Spleen (tissue), 11 donors: ENCODE measurements at regions not wholly inside any gene's neighbourhood (a gene's known extent, or its start where the extent isn't known, plus 50 kb on each side); places are given as distances from the start of the nearest gene placed in this dataset.

Experiments used
- DNase-seq: peaks from one replicate; pipeline ENCODE4 v3.0.0-alpha.2; 2020
- H3K27ac ChIP-seq, 8 donors: fragments of 200-600 bp; sonication (generic) in 7 of 8; 1 replicate in 4 of 8; 2 replicates in 4 of 8; pipeline versions ENCODE4 v1.5.0 to v1.8.0; 2016 to 2021; ENCODE audit warnings: inconsistent platforms in 4 of 8, mild to moderate bottlenecking in 4 of 8, moderate library complexity in 1 of 8
- H3K27me3 ChIP-seq, 7 donors: fragments of 200-600 bp; sonication (generic) in 6 of 7; replicated peaks in 1 of 7; 1 replicate in 4 of 7; 2 replicates in 3 of 7; pipeline versions ENCODE4 v1.5.0 to v1.8.0; 2016 to 2021; ENCODE audit warnings: inconsistent platforms in 3 of 7, mild to moderate bottlenecking in 1 of 7
- H3K36me3 ChIP-seq, 6 donors: fragments of 200-600 bp; sonication (generic) in 5 of 6; 1 replicate in 4 of 6; 2 replicates in 2 of 6; pipeline versions ENCODE4 v1.5.0 to v1.8.0; 2016 to 2021; ENCODE audit warnings: inconsistent platforms in 2 of 6
- H3K4me1 ChIP-seq, 6 donors: fragments of 200-600 bp; sonication (generic) in 5 of 6; 1 replicate in 3 of 6; 2 replicates in 3 of 6; pipeline versions ENCODE4 v1.5.0 to v1.8.0; 2016 to 2021; ENCODE audit warnings: inconsistent platforms in 3 of 6
- H3K4me3 ChIP-seq, 8 donors: fragments of 200-600 bp; sonication (generic) in 7 of 8; 1 replicate in 4 of 8; 2 replicates in 4 of 8; pipeline versions ENCODE4 v1.5.0 to v1.8.0; 2016 to 2021; ENCODE audit warnings: inconsistent platforms in 4 of 8, mild to moderate bottlenecking in 4 of 8, moderate library complexity in 2 of 8
- H3K9me3 ChIP-seq, 8 donors: fragments of 200-600 bp; sonication (generic) in 7 of 8; 1 replicate in 4 of 8; 2 replicates in 4 of 8; pipeline versions ENCODE4 v1.5.0 to v1.8.0; 2016 to 2021; ENCODE audit warnings: inconsistent platforms in 4 of 8
- POLR2A ChIP-seq, 3 donors: fragments of 450-650 bp; IDR thresholded peaks; one replicate each; pipeline ENCODE4 v1.5.1; 2017; ENCODE audit warnings: antibody characterized with exemption in 3 of 3, mild to moderate bottlenecking in 1 of 3
- POLR2AphosphoS5 ChIP-seq, 3 donors: sonication (generic); formaldehyde crosslinking; IDR thresholded peaks; one replicate each; pipeline ENCODE4 v1.5.1; 2017; ENCODE audit warnings: antibody characterized with exemption in 3 of 3
- WGBS, 5 donors: extraction: QIAGEN DNeasy Blood & Tissue Kit in 3 of 5; methylation state at CpG; one replicate each; pipeline versions ENCODE4 v1.1.5 to v1.1.7; 2013 to 2018; 5-methylcytosine and 5-hydroxymethylcytosine counted together
- intact Hi-C: fragments of 100-400 bp; cut with DNase I; formaldehyde crosslinking; loops from one replicate; pipeline ENCODE4 v1.15.0; 2023; ENCODE audit warnings: low total_unique reads
- TF ChIP-seq, protein P1 (sequence below), 11 experiments: fragments of 200-600 bp in 7 of 11; fragments of 450-650 bp in 4 of 11; sonication (generic) in 4 of 11; IDR thresholded peaks in 8 of 11; conservative IDR thresholded peaks in 3 of 11; 1 replicate in 7 of 11; 2 replicates in 4 of 11; pipeline versions ENCODE4 v1.4.0 to v1.8.0; 2016 to 2021; ENCODE audit warnings: antibody characterized with exemption in 11 of 11, inconsistent platforms in 4 of 11, mild to moderate bottlenecking in 1 of 11
- donor health status: healthy with polysubstance abuse.
- donor health status: DM: no; HTN: no; CAD: no; lungs with moderate emphysema.
- donor health status: DM: no; HTN: no; CAD: no.
- donor health status: Bipolar disorder and iron deficiency.
- donor health status: healthy.
- donor health status: DM: no; HTN: no; CAD: no.
- donor health status: DM: yes; HTN: yes; CAD: no.

DNA sequence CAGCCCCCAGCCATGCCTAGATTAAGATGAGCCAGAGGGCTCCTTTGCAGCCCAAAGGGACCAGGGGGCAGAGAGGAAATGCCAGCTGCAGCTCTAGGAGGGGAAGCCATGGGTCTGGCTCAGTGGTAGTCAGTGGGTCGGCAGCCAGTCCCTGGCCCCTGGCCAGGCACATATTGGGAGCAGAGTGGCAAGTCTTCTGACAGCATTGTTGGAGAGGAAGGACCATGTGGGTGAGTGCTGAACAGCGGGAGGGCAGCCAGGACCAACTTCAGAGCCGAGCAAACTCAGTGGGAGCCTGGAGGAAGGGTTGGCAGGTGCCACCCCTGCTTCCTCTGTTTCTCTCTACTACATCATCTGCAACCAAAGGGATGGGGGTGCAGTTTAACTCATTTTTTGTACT lies 140.5 kb upstream of the PELI1 start:
- TF ChIP-seq POLR2A (IDR thresholded peaks at IDR 0.05) (no peak), POLR2AphosphoS5 (IDR thresholded peaks at IDR 0.05) (no peak)
- TF ChIP-seq, protein P1, sequence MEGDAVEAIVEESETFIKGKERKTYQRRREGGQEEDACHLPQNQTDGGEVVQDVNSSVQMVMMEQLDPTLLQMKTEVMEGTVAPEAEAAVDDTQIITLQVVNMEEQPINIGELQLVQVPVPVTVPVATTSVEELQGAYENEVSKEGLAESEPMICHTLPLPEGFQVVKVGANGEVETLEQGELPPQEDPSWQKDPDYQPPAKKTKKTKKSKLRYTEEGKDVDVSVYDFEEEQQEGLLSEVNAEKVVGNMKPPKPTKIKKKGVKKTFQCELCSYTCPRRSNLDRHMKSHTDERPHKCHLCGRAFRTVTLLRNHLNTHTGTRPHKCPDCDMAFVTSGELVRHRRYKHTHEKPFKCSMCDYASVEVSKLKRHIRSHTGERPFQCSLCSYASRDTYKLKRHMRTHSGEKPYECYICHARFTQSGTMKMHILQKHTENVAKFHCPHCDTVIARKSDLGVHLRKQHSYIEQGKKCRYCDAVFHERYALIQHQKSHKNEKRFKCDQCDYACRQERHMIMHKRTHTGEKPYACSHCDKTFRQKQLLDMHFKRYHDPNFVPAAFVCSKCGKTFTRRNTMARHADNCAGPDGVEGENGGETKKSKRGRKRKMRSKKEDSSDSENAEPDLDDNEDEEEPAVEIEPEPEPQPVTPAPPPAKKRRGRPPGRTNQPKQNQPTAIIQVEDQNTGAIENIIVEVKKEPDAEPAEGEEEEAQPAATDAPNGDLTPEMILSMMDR (IDR thresholded peaks at IDR 0.05 in 8 of 11, conservative IDR thresholded peaks at IDR 0.05 in 3 of 11): no peak
- Histone ChIP-seq H3K4me1 (peaks cover 2 to 31% (median 16%) of the 10 kb centered on the region in 6 donors), H3K9me3 (no peaks in the 10 kb centered on the region), H3K27me3 (no peaks in the 10 kb centered on the region), H3K4me3 (no peak overlapping the region), H3K27ac (peak overlapping the region in 1 of 8 donors; percentile 80), H3K36me3 (peaks cover 0 to 16% (median 0%) of the 10 kb centered on the region in 6 donors)
- no peak for DNase-seq
- 44 to 66% (median 62%) methylated on average over 3 of the region's 3 CpGs for WGBS, 5 donors
- intact Hi-C loops: no loop called here

DNA sequence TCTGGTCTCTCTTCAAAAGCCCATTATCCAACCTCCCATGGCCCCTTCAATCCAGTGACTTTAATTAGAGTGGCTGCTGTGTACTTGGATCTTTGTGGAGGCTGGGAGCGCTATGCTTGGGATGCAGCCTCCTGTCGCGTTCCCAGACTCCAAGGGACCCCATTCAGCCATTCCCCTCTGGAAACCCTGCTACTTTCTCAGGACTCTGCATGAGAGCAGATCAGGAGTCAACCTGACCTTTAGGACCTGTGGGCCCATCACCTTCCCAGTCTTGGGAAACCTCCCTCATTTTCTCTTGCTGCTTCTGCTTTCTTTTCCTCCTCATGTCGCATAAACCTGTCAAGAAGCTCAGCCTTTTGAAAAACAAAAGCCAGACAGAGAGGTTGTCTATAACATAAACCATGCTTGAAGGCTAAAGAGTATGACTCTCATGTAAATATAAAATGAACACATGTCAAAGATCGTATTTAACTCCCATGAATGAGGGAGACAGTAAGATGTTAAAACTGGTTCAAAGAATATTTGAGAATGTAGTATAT lies 143.1 kb upstream of the PELI1 start:
- Histone ChIP-seq H3K9me3 (no peaks in the 10 kb centered on the region), H3K36me3 (peaks cover 0 to 21% (median 0%) of the 10 kb centered on the region in 6 donors), H3K4me3 (no peak overlapping the region), H3K4me1 (peaks cover 2 to 31% (median 16%) of the 10 kb centered on the region in 6 donors), H3K27ac (no peak overlapping the region), H3K27me3 (no peaks in the 10 kb centered on the region)
- intact Hi-C loops: no loop called here
- WGBS, 5 donors: 89 to 95% (median 93%) methylated on average over 5 of the region's 5 CpGs
- no peak for DNase-seq
- TF ChIP-seq POLR2AphosphoS5 (IDR thresholded peaks at IDR 0.05) (no peak), POLR2A (IDR thresholded peaks at IDR 0.05) (no peak)
- TF ChIP-seq, protein P1 (IDR thresholded peaks at IDR 0.05 in 8 of 11, conservative IDR thresholded peaks at IDR 0.05 in 3 of 11): no peak

DNA sequence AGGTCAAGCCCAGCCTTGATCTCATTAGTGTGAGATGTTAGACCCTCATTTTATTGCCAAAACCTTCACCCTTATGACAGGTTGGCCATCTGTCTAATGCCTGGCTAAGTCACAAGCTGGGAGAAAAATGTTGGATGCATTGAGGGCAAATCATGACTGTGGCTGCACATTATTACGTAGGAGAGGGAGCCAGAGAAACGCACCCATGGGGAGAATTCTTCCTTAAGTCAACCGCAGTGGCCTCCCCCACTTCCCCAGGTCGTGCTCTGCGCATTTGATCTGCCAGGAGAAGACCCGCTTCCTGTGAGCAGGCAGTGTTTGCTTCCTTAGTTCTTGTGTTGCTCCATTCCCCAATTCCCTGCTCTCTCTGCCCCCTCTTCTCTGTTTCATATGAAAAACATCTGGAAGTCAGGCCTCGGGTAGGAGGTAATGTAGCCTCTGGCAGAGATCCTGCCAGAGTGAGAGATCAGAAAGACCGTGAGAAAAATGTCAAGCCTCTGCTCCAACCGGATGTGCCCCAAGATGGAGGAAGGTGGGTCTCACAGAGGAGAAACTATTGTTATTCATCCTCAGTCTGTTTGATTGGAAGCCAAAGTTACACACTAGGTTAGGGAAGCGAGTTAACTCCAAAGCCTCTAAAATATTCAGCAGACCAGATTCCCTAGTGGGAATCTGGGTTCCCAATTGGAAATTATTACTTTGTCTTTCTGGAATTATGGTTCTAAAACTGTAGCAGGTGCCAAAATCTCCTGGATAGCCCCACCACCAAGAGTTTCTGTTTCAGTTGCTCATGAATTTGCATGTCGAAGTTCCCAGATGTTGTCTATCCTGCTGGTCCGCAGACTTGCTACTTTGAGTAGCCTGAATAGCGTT lies 144.3 kb upstream of the PELI1 start:
- Histone ChIP-seq H3K4me3 (no peak overlapping the region), H3K36me3 (peaks cover 0 to 22% (median 0%) of the 10 kb centered on the region in 6 donors), H3K4me1 (peaks cover 0 to 18% (median 8%) of the 10 kb centered on the region in 6 donors), H3K9me3 (no peaks in the 10 kb centered on the region), H3K27ac (peak overlapping the region in 3 of 8 donors; percentile 14 to 39 (median 32)), H3K27me3 (no peaks in the 10 kb centered on the region)
- intact Hi-C loops: no loop called here
- TF ChIP-seq POLR2AphosphoS5 (IDR thresholded peaks at IDR 0.05) (no peak), POLR2A (IDR thresholded peaks at IDR 0.05) (no peak)
- TF ChIP-seq, protein P1 (IDR thresholded peaks at IDR 0.05 in 8 of 11, conservative IDR thresholded peaks at IDR 0.05 in 3 of 11): no peak
- DNase-seq: no peak
- 71 to 76% (median 74%) methylated on average over 13 of the region's 13 CpGs for WGBS, 5 donors

- intact Hi-C loops: no loop called here
Measured at GRCh38 chr2:64289251-64289650, 145.0 kb upstream of the PELI1 start.

More at GRCh38 chr2:64289251-64289650, 145.0 kb upstream of the PELI1 start:
- DNase-seq: no peak
- 73 to 86% (median 85%) methylated on average over 5 of the region's 5 CpGs for WGBS, 5 donors
- no peak overlapping the region for H3K4me3 ChIP-seq
- H3K4me1 ChIP-seq: peaks cover 0 to 11% (median 1%) of the 10 kb centered on the region in 6 donors
- TF ChIP-seq, protein P1 (IDR thresholded peaks at IDR 0.05 in 8 of 11, conservative IDR thresholded peaks at IDR 0.05 in 3 of 11): no peak
- TF ChIP-seq POLR2AphosphoS5 (IDR thresholded peaks at IDR 0.05) (no peak), POLR2A (IDR thresholded peaks at IDR 0.05) (no peak)
- H3K27me3 ChIP-seq: no peaks in the 10 kb centered on the region
- no peaks in the 10 kb centered on the region for H3K9me3 ChIP-seq
- peaks cover 0 to 29% (median 0%) of the 10 kb centered on the region in 6 donors for H3K36me3 ChIP-seq
- H3K27ac ChIP-seq: no peak overlapping the region
